HG02870 (cell line): ENCODE measurements at regions not wholly inside any gene's neighbourhood (a gene's known extent, or its start where the extent isn't known, plus 50 kb on each side); places are given as distances from the start of the nearest gene placed in this dataset.
"Not testable (repeated sequence)": the region's sequence is repeated elsewhere in the genome, so short reads cannot be mapped to it uniquely, and the experiment has no call there.

Experiments used
- ATAC-seq: cut with Tn5 transposase; IDR thresholded peaks from one replicate; pipeline ENCODE4 v1.9.1; 2021; ENCODE audit warnings: mild to moderate bottlenecking, moderate library complexity; ENCODE audit not compliant: unreplicated experiment

DNA sequence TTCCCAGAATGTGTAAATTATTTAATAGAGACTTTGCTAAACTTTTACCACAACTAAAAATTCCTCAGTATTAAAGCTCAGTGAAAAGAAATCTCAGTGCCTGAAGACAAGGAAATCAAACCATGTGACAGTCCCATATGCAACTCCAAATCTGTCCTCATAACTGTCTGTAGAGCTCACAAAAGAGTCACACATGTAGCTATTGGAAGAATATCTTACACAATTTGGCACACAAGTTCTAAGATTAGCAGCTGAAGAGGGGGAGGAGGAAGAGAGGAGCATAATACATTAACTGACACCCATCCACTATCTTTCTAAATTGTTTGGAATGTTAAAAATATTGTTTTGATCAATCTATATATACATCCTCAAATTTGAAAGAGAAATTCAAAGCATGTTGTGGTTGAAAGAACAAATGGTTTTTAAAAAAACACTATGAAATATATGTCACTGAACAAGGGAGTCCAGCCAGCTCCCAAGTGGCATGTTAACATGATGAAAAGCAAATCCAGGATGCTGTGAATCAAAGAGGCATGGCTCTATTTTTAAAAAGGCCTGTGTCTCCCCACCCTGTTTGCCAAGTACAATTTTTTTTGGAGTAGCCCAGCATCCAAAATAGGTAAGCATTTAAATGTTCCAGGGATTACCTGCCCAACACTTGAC, 126.3 kb upstream of the NANOGP8 start:
- ATAC-seq, result no peak

DNA sequence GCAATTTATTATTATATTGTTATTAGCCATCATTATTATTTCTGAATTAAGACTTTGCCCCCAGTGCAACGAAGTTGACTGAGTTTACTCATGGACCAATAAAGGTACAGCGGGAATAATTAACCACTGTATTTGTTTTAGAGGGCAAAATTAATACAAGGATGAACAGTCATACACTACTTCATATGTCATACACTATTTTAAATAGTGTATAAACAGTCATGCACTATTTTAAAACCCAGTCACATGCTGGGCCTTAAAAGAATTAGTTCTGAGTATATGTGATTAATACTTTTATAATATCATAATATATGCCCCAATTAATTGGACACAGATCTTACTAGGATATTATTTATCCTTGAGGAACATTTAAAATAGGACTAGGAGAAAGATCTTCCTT, 125.3 kb upstream of the NANOGP8 start:
- no peak for ATAC-seq

DNA sequence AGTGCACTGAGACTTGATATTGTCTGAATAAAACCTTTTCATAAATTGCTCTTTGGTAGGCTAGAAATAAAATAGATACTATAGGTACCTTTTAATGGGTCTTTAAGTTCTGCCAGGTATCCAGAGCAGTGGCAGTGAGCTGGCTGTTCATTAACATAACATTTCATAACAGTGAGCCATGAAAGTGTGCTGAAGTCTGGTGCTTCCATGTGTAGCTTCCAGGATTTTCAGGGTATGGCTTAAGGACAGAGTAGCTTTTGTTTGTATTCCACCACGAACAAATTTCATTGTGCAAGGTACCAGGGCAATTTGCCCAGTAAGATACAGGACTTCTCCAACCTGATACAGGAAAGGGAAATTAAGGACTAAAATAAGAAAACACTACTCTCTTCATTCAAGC, 124.7 kb upstream of the NANOGP8 start:
- ATAC-seq, result no peak

DNA sequence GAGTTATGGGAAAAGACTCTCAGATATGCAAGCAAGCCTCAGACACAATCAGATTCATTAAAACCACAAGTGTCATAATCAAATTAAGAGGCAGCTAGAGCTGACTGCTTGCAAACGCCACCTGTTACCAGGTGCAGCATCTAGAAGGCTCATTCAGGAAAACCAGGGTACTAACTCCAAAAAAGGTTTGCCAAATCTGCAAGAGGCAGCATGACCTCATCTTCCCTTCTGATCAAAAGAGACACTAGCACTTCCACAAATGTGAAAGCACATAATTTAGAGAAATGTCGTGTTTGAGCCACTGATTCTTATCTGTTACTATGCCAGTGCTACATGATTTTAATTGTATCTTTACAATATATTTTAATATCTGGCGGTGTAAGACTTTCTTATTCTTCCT, 123.3 kb upstream of the NANOGP8 start:
- ATAC-seq, result no peak

DNA sequence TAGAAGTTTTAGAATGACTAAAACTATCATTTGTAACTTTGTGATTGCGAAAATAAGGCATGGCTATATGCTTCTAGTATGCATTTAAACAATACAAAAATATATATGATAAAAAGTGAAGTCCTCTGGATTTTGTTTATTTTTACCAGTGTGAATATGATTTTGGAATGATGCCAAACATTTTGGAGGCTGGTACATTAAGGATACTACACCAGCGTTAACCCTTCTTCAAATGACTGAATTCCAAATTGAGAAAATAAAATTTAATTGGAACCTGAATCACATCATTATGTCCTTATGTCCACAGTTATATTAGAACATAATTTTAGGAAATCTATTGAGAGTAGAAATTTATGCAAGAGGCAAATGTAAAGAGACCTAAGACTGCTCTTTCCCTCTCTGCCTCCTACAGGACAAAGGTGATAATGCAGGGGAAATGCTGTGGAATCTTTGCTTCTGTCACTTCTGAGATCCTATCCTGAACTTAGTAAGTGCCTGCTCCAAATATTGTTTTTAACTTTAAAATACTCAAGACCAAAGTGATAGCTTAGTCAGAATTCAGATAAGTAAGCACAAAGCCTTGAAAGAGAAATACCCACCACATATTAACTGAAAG, 121.1 kb upstream of the NANOGP8 start:
- no peak for ATAC-seq

DNA sequence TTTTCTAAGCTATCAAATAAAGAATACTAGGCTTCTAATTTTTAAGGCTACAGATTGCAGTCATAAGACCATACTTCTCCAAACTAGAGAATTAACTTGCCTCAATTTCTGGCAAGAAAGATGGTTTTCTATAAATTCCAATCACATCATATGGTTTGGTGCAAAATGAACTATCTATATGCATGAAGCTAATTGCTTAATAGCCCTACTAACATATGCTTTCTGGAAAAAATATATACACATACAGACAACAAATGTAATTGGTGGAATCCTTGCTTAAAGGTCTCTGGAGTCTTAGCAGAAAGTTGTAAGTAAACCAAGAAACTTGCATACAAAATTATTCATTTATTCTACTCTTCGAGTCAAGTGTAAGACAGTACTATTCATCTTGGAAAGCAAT, 113.1 kb upstream of the NANOGP8 start:
- no peak for ATAC-seq

DNA sequence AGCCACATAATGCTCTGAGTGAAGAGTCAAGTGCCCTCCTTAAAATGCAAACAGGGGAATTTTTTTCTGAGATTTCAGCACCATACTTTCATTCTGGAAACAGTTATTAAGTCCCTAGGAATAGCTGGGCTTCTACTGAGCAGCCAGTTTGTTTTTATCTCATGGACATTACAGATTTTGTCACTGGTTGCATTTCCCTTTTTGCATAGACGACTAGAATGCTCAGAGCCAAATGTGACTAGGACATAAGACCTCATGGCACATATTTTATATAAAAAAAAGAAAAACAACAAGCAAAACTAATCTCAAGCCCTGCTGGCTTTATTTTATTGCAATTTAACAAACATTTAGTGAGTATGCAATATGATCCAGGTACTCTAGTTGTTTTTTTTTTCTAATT, 112.7 kb upstream of the NANOGP8 start:
- ATAC-seq, result no peak

DNA sequence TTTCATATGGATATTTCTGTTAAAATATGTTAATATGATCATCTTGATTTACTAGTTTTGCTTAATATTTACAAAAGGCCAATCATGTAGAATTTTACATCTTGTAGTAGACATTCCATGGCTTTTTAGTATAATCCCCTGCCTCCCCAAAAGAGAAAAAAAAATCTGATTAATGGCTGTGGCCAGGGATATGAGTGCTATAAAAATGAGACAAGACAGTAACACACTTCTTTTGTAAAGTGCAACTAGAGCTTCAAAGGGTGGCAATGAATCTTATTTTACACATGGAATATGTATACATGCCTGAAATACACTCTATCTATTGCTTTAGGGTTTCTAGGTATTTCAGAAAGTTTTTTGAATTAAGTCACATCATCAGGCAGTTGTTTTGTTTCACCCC, 112.2 kb upstream of the NANOGP8 start:
- no peak for ATAC-seq

DNA sequence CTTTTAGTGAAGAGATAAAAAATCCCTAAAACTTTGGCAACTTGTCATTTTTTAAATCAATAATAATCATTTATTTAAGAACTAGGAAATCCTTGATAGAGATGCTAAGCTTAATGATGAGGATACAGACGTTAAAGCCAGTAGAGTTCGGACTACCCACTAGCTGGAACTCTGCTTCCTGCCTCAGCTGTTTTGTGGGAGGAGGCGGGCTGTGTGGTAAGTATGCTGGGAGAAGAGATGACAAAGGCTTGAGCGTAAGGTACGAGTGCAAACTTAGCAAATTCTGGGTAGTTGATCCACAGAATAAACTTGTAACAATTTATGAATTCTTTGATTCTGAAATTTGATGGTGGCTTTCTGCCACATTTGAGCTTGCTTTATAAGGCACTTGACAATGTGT, 111.2 kb upstream of the NANOGP8 start:
- ATAC-seq, result no peak

DNA sequence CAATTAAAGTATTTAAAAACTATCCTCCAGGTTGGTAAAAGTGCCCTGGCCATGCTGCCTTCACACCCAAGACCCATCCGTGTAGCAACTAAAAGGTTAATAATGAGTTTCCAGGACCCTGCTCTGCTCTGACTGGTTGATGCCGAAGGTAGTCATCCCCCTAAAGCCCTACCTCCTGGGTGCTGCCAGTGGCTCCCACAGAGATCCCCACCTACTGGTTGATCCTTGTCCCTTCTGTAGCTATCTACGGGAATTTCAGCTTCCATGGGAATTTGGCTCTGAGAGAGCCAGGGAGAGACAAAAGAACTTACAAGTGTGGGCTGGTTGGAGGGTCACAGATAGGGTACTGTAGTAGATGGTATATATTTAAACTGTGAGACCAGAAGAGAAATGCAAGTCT, 110.6 kb upstream of the NANOGP8 start:
- ATAC-seq, result no peak

DNA sequence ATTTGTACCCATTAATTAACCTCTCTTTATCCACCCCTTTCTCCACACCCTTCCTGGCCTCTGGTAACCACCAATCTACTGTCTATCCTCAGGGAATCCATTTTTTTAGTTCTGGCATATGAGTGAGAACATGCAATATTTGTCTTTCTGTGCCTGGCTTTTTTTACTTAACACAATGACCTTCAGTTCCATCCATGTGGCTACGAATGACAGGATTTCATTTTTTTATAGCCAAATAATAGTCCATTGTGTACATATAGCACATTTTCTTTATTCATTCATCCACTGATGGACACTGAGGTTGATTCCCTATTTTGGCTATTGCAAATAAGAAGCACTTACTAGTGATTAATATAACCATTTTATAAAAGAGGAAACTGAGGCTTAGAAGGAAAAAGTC, 109.9 kb upstream of the NANOGP8 start:
- no peak for ATAC-seq

DNA sequence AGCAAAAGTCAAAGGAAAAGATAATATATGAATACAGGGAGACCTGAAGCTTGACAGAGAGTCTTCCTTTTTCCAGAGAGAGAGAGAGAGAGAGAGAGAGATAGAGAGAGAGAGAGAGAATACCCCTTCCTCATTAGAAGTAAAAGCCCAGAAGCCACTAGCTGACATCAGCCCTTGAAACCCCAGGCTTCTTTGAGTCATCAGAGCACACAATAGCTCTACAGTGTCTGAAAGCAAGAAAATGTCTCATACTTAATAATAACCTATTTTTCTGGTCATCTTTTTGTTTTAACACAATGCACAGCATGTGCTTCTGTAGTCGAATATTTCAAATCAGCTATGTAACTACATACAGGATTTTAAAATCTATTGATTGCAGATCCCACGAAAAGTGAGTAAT, 109.2 kb upstream of the NANOGP8 start:
- ATAC-seq, result no peak

DNA sequence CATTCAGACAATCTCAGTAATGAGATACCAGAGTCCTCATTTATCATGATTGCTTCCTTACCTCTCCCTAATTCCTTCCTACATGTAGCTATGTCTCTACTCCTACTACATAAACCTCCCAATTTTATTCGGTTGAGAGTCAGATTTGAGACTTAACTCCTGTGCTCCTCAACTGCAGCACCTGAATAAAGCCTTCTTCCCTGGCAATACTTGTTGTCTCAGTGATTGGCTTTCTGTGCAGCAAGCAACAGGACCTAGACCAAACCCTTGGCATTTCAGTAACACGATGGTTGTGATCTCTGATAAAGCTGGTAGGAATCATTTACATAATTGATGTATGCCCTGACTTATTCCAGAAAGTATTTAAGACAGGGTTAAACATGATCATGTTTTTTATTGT, 106.7 kb upstream of the NANOGP8 start:
- no peak for ATAC-seq

DNA sequence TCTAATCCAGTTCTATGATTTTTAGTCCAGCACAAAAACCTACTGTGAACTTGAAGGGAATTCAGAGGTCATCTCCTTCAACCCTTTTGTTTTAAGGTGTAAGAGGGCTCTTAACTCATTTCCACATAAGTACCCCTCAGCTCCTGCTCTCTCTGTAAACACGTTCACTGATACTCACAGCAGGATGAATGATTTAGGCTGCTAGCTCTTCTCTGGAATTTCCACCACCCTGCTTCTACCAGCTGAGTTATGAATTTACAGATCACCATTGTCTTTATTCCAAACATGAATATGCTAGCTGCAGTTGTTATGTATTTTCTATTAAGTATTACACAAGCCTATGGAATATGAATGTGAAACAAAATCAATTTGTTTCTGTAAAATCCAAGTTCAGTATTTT, 101.3 kb upstream of the NANOGP8 start:
- no peak for ATAC-seq

DNA sequence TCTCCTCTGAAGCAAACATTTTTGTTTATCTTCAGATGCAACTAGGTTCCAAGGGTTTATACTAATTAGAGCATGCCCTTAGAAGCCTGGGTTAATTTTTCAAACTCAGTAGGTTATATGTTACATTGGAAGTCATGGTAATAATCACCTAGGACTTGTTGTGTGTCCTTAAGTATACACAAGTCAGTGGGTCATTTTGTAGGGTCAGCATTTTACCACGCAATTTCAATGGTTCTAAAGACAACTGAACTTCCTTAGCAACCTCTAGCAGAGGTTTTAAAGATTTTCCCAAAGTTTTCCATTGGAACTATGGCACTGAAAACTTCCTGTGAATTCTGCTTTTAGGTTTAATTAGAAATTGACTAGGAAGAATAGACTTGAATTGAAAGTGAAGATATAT, 99.6 kb upstream of the NANOGP8 start:
- no peak for ATAC-seq

DNA sequence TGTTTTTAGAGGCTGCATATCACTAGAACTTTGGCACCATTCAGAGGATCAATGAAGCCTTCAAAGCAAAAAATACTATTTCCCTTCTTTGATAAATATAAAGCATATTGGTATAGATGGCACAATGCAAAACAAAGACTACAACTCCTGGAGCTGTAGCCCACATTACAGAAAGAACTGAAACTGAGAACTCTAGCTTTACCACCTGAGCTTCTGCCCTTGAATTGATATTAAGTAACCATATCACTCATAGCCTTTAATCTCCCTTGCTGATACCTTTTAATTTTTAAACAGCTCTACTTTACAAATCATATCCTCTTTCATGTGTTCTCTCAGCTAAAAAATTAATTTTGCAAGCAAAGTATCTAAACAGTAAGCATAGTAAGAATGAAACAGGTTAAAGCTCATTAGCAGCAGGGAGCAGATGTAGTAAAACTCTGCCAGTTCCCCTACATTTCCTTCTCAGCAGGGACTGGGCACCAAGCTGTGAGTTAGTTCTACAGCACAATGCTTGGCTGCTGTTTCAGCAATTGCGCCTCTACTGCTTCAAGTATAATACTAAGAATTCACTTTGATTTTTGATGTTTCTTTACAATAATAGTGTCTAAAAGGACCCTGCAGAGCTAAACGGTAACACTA, 97.9 kb upstream of the NANOGP8 start:
- ATAC-seq, result peak; percentile 42

DNA sequence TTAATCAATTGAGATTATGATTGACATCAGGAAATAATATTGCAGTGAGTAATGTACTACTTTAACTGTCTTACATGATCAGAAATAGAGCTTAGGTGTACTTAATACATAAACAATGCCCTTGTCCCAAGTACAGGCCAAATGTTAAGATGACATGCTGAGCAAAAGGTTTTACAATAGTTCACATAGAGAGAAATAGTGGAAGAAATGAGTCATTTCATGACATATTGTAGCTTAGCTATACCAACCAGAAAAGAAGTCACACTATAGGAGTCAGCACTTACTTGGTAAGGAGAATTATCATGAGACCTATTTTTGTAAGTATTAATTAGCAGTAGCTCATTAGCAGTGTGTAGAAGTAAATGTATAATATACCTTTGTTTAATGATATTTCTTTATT, 96.4 kb upstream of the NANOGP8 start:
- peak; percentile 88 for ATAC-seq

DNA sequence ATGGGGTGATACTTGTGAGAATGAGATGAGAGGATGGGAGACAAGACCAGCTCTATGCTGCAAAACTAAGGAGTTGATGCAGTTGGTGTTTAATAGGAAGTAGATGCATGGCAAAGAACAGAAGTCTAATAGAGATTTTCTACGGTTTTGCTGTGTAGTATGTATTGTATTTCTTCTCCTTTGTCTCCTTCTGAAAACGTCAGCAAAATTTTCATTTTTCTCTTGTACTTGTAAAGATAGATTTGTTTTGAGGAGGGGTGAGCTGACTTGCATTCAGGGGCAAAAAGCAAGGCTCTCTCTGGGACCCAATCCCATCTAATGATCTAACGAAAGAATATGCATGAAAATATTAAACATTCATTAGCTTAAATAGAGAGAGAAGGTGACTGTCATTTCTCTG, 94.6 kb upstream of the NANOGP8 start:
- ATAC-seq, result no peak

DNA sequence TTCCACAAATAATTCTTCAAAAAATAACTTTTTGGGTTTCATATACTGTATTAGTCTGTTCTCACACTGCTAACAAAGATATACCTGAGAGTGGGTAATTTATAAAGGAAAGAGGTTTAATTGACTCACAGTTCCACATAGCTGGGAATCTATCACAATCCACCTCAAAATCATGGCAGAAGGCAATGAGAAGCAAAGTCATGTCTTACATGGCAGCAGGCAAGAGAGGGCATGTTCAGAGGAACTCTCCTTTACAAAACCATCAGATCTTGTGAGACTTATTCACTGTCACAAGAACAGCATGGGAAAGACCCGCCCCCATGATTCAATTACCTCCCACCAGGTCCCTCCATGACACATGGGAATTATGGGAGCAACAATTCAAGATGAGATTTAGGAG, 93.1 kb upstream of the NANOGP8 start:
- ATAC-seq, result not testable (repeated sequence)

DNA sequence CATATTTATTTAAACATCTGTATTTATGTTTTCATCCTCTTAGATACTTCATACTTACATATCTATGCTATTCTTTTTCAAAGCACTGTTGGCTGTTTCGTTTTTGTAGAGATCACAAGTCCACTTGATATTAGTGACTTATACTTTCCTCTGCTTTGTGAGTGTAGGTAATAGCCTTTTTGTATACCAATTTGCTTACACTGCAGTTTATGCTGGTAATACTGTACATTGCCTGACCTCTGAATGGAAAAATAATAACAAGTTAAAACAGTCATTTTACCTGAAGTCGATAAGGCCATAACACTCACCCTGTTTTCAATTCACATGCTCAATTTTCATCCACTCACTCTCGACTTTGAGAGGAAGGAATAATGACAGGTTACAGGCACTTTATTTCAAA, 89.9 kb upstream of the NANOGP8 start:
- no peak for ATAC-seq

DNA sequence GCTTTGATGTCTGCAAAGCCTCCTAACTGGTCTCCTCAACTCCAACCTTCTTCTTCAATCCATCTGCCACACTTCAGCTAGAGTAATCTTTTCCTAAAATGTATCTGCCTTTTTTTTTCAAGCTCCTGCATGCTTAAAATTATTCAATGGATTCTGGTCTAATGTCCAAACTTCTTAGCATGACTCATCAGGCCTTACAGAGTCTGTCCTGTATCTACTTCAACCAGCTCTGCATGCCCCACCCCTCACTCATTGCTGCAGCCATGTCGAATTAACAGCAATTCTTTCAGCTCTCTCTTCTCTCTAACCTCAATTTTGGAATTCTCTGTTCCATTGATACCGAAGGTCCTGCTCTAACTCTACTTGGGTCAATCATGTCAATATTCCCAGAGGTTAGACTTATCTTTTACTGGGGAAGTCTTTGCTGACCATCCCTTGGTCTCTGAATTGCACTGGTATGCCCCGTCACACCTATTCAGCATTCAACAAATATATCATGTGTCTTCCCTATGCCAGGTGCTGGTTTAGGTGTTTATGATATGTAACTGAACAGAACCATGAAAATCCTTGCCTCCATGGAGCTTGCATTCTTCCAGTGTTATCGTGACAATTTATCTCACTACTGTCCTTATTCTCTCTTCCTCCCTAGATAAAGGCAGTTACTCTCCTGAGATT, 88.5 kb upstream of the NANOGP8 start:
- ATAC-seq, result no peak

DNA sequence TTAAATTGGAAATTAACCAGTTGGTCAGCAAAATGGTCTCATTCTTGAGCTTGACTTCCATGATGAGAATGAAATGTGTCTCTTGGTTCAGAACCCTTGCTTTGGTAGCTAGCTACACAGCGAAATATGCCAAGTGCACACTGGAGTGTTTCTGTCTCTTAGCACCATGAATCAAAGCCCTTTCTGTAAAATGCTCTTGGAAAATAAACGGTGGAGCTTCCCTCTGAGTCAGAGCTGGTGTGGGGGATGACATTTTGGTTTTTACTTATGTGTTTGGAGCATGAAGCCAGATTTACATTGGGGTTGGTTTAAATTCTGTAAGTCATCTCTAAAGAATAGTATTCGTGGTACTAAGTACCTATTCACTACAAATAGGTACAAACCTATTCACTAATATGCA, 85.1 kb upstream of the NANOGP8 start:
- ATAC-seq, result no peak
